Osteoblast (primary cell): ENCODE measurements at regions not wholly inside any gene's neighbourhood (a gene's known extent, or its start where the extent isn't known, plus 50 kb on each side); places are given as distances from the start of the nearest gene placed in this dataset.
"Not testable (repeated sequence)": the region's sequence is repeated elsewhere in the genome, so short reads cannot be mapped to it uniquely, and the experiment has no call there.

Experiments used
- DNase-seq: peaks from one replicate; pipeline ENCODE4 v3.0.0; 2011; ENCODE audit warnings: low spot score, mixed read lengths; ENCODE audit not compliant: insufficient read length; ENCODE audit errors: missing footprints
- H2AFZ ChIP-seq: 2 replicates; pipeline ENCODE4 v1.6.0; 2011; ENCODE audit warnings: mild to moderate bottlenecking, low read length
- H3K27ac ChIP-seq: 2 replicates; pipeline ENCODE4 v1.5.1; 2011; ENCODE audit warnings: mild to moderate bottlenecking, low read depth, low read length, moderate library complexity
- H3K27me3 ChIP-seq: 2 replicates; pipeline ENCODE4 v1.6.0; 2012; ENCODE audit warnings: mild to moderate bottlenecking, control low read depth, inconsistent platforms, low read length, moderate library complexity; ENCODE audit not compliant: insufficient read depth
- H3K36me3 ChIP-seq: 2 replicates; pipeline ENCODE4 v1.5.1; 2011; ENCODE audit warnings: mild to moderate bottlenecking, low read length, control low read depth, moderate library complexity; ENCODE audit not compliant: insufficient read depth
- H3K4me1 ChIP-seq: 2 replicates; pipeline ENCODE4 v1.5.1; 2011; ENCODE audit warnings: mild to moderate bottlenecking, low read length, control low read depth, moderate library complexity; ENCODE audit not compliant: insufficient read depth
- H3K4me2 ChIP-seq: 2 replicates; pipeline ENCODE4 v1.6.0; 2011; ENCODE audit warnings: mild to moderate bottlenecking, low read length; ENCODE audit not compliant: insufficient read depth
- H3K4me3 ChIP-seq: fragments of 200-600 bp; sonication (generic); 3 replicates; pipeline ENCODE4 v1.5.1; 2012; ENCODE audit warnings: mild to moderate bottlenecking, low read length, inconsistent platforms; ENCODE audit not compliant: insufficient read depth
- H3K79me2 ChIP-seq: 2 replicates; pipeline ENCODE4 v1.6.0; 2012; ENCODE audit warnings: mild to moderate bottlenecking, low read length, control low read depth, inconsistent platforms; ENCODE audit not compliant: insufficient read depth
- H3K9me3 ChIP-seq: 2 replicates; pipeline ENCODE4 v1.5.1; 2011; ENCODE audit warnings: low read depth, low read length, control low read depth
- H4K20me1 ChIP-seq: 2 replicates; pipeline ENCODE4 v1.6.0; 2012; ENCODE audit warnings: mild to moderate bottlenecking, low read length, control low read depth; ENCODE audit not compliant: insufficient read depth
- CTCF ChIP-seq: IDR thresholded peaks from 2 replicates; pipeline ENCODE4 v1.5.1; 2011; ENCODE audit warnings: mild to moderate bottlenecking, low read depth, low read length, moderate library complexity; ENCODE audit errors: extremely low read depth

GRCh38 chr22:47406180-47406834, 643.9 kb downstream of the TBC1D22A start:
- Histone ChIP-seq H3K27ac (no peak overlapping the region), H3K4me2 (no peak overlapping the region), H2AFZ (no peak overlapping the region), H3K4me3 (no peak overlapping the region), H4K20me1 (no peaks in the 10 kb centered on the region), H3K9me3 (no peaks in the 10 kb centered on the region), H3K36me3 (no peaks in the 10 kb centered on the region), H3K27me3 (no peaks in the 10 kb centered on the region), H3K4me1 (no peaks in the 10 kb centered on the region), H3K79me2 (no peaks in the 10 kb centered on the region)
- TF ChIP-seq CTCF, result no peak
- peak; percentile 58 for DNase-seq

- H3K4me2 ChIP-seq, DNase-seq, H2AFZ ChIP-seq, H3K79me2 ChIP-seq, H4K20me1 ChIP-seq, H3K4me1 ChIP-seq, H3K36me3 ChIP-seq, H3K27me3 ChIP-seq, H3K27ac ChIP-seq, H3K4me3 ChIP-seq, H3K9me3 ChIP-seq: not testable (repeated sequence)
These were observed 642.8 kb downstream of the TBC1D22A start for GRCh38 chr22:47405222-47405621.

- Histone ChIP-seq H3K4me2 (no peak overlapping the region), H3K9me3 (no peaks in the 10 kb centered on the region), H3K27me3 (no peaks in the 10 kb centered on the region), H3K4me3 (no peak overlapping the region), H3K27ac (no peak overlapping the region), H4K20me1 (no peaks in the 10 kb centered on the region), H3K79me2 (no peaks in the 10 kb centered on the region), H3K4me1 (no peaks in the 10 kb centered on the region), H3K36me3 (no peaks in the 10 kb centered on the region), H2AFZ (no peak overlapping the region)
- no peak for TF ChIP-seq CTCF
- DNase-seq, result peak; percentile 53
These were observed 640.6 kb downstream of the TBC1D22A start for GRCh38 chr22:47402876-47403525.

GRCh38 chr22:47401976-47402770, 639.7 kb downstream of the TBC1D22A start:
- no peaks in the 10 kb centered on the region for H3K27me3 ChIP-seq
- H3K27ac ChIP-seq, result no peak overlapping the region
- H3K4me3 ChIP-seq, result no peak overlapping the region
- no peak overlapping the region for H2AFZ ChIP-seq
- DNase-seq, result peak; percentile 55
- H3K9me3 ChIP-seq, result no peaks in the 10 kb centered on the region
- no peaks in the 10 kb centered on the region for H4K20me1 ChIP-seq
- H3K4me2 ChIP-seq, result no peak overlapping the region
- no peak for TF ChIP-seq CTCF
- no peaks in the 10 kb centered on the region for H3K36me3 ChIP-seq
- H3K79me2 ChIP-seq, result no peaks in the 10 kb centered on the region
- no peaks in the 10 kb centered on the region for H3K4me1 ChIP-seq
